Endothelial cell of umbilical vein (primary cell): ENCODE measurements at regions not wholly inside any gene's neighbourhood (a gene's known extent, or its start where the extent isn't known, plus 50 kb on each side); places are given as distances from the start of the nearest gene placed in this dataset.

Experiments
- BruUV-seq: library from RNA; stranded (reverse); fragments of 400-500 nt; replicated peaks from 2 replicates; lab custom pipeline; 2021; lab: Mats Ljungman, UMichigan
- CTCF ChIA-PET: fragments of 300-600, 350-600 bp; sonication (Branson Sonifier 250); formaldehyde crosslinking; loops from one replicate; lab custom pipeline; 2021; ENCODE audit warnings: antibody characterized with exemption, inconsistent platforms; lab: Charles Lee
- POLR2A ChIA-PET: fragments of 300-600, 350-600 bp; sonication (Branson Sonifier 250); formaldehyde crosslinking; loops from one replicate; lab custom pipeline; 2021; ENCODE audit warnings: antibody characterized with exemption, inconsistent platforms; lab: Charles Lee
- DNase-seq: peaks from one replicate; pipeline ENCODE4 v3.0.0-alpha.2; 2011; ENCODE audit warnings: low read depth, low spot score
- FAIRE-seq: peaks from 2 replicates; lab custom pipeline; 2011; peaks lifted over from hg19 to GRCh38; lab: Jason Lieb, UNC
- H2AFZ ChIP-seq: 2 replicates; pipeline ENCODE4 v1.6.0; 2012; ENCODE audit warnings: low read depth, low read length, control low read depth, inconsistent platforms
- H3K27ac ChIP-seq: 2 replicates; pipeline ENCODE4 v1.5.1; 2011; ENCODE audit warnings: low read depth, mild to moderate bottlenecking, control low read depth, low read length, moderate library complexity; ENCODE audit not compliant: insufficient read depth
- H3K27me3 ChIP-seq, 2 experiments: 2 replicates each; pipeline versions ENCODE4 v1.6.0 to v1.6.1; 2011; ENCODE audit warnings: low read length in 2 of 2, mixed read lengths in 1 of 2; ENCODE audit not compliant: control insufficient read depth in 2 of 2, insufficient read depth in 2 of 2
- H3K36me3 ChIP-seq, 2 experiments: 2 replicates in 1 of 2; 3 replicates in 1 of 2; pipeline ENCODE4 v1.5.1; 2011; ENCODE audit warnings: low read length in 2 of 2, mild to moderate bottlenecking in 1 of 2, moderate library complexity in 1 of 2; ENCODE audit not compliant: control insufficient read depth in 2 of 2, insufficient read depth in 2 of 2; ENCODE audit errors: extremely low read depth in 1 of 2
- H3K4me1 ChIP-seq: 3 replicates; pipeline ENCODE4 v1.5.1; 2011; ENCODE audit warnings: mild to moderate bottlenecking, low read length; ENCODE audit not compliant: control insufficient read depth, insufficient read depth; ENCODE audit errors: extremely low read depth
- H3K4me2 ChIP-seq: 2 replicates; pipeline ENCODE4 v1.6.1; 2011; ENCODE audit warnings: low read length, control low read depth, mixed read lengths; ENCODE audit not compliant: insufficient read depth
- H3K4me3 ChIP-seq, 3 experiments: fragments of 200-600 bp in 1 of 3; sonication (generic), shearing (Covaris generic) in 1 of 3; replicated peaks in 1 of 3; 2 replicates each; pipeline ENCODE4 v1.5.1; 2011 to 2016; ENCODE audit warnings: control low read depth in 3 of 3, low read length in 3 of 3, mild to moderate bottlenecking in 2 of 3, inconsistent platforms in 1 of 3, low read depth in 1 of 3, moderate library complexity in 1 of 3; ENCODE audit not compliant: insufficient read depth in 1 of 3
- H3K79me2 ChIP-seq: 2 replicates; pipeline ENCODE4 v1.6.0; 2012; ENCODE audit warnings: low read length, inconsistent platforms; ENCODE audit not compliant: control insufficient read depth, insufficient read depth
- H3K9ac ChIP-seq: replicated peaks from 2 replicates; pipeline ENCODE3; 2011; ENCODE audit warnings: low read length, control low read depth; ENCODE audit not compliant: insufficient read depth; ENCODE audit errors: extremely low read depth
- H3K9me1 ChIP-seq: replicated peaks from 3 replicates; pipeline ENCODE4 v1.6.0; 2011; ENCODE audit warnings: mild to moderate bottlenecking, low read length; ENCODE audit not compliant: control insufficient read depth, insufficient read depth; ENCODE audit errors: extremely low read depth
- H3K9me3 ChIP-seq: replicated peaks from 2 replicates; pipeline ENCODE4 v1.5.1; 2012; ENCODE audit warnings: low read length, inconsistent platforms; ENCODE audit not compliant: control insufficient read depth, insufficient read depth
- H4K20me1 ChIP-seq: replicated peaks from 2 replicates; pipeline ENCODE3; 2011; ENCODE audit warnings: mild to moderate bottlenecking, low read length; ENCODE audit not compliant: control insufficient read depth, insufficient read depth; ENCODE audit errors: extremely low read depth
- CTCF ChIP-seq, 2 donors: IDR thresholded peaks; 1 replicate in 1 of 2; 2 replicates in 1 of 2; pipeline ENCODE4 v1.5.1; 2011; ENCODE audit warnings: low read length in 2 of 2, mild to moderate bottlenecking in 2 of 2, moderate library complexity in 2 of 2, control low read depth in 1 of 2, inconsistent platforms in 1 of 2, low read depth in 1 of 2; ENCODE audit not compliant: insufficient read depth in 1 of 2; ENCODE audit errors: extremely low read depth in 1 of 2
- EZH2 ChIP-seq: IDR thresholded peaks from 2 replicates; pipeline ENCODE4 v1.6.1; 2012; ENCODE audit warnings: borderline replicate concordance, low read depth, mild to moderate bottlenecking, moderate library complexity, low read length, inconsistent platforms; ENCODE audit not compliant: severe bottlenecking
- FOS ChIP-seq: IDR thresholded peaks from 2 replicates; pipeline ENCODE4 v1.6.1; 2011; ENCODE audit warnings: mild to moderate bottlenecking, low read length, moderate library complexity, borderline replicate concordance; ENCODE audit not compliant: insufficient read depth
- GATA2 ChIP-seq: IDR thresholded peaks from 2 replicates; pipeline ENCODE4 v1.7.0; 2011; ENCODE audit warnings: low read depth, mild to moderate bottlenecking, moderate library complexity, mixed read lengths, low read length; ENCODE audit not compliant: insufficient read length, insufficient read depth
- JUN ChIP-seq: IDR thresholded peaks from 2 replicates; pipeline ENCODE4 v1.6.1; 2011; ENCODE audit warnings: borderline replicate concordance, low read depth; ENCODE audit not compliant: insufficient read length, insufficient read depth
- MAX ChIP-seq: IDR thresholded peaks from 2 replicates; pipeline ENCODE4 v1.6.1; 2011; ENCODE audit not compliant: insufficient read depth, insufficient read length
- MYC ChIP-seq: IDR thresholded peaks from one replicate; pipeline ENCODE4 v1.6.1; 2011; ENCODE audit warnings: mild to moderate bottlenecking, low read depth, low read length
- POLR2A ChIP-seq: IDR thresholded peaks from 2 replicates; pipeline ENCODE4 v1.6.1; 2012; ENCODE audit warnings: low read depth, mild to moderate bottlenecking, control low read depth, low read length
- POLR2AphosphoS5 ChIP-seq: IDR thresholded peaks from 2 replicates; pipeline ENCODE4 v1.6.1; 2012; ENCODE audit warnings: low read depth, mild to moderate bottlenecking, control low read depth, low read length, moderate library complexity; ENCODE audit not compliant: insufficient read depth
- dilution Hi-C: fragments of 300-500 bp; cut with MboI; formaldehyde crosslinking; loops from one replicate; pipeline ENCODE4 v1.15.0; 2019; ENCODE audit warnings: low sequenced_read_pairs; ENCODE audit not compliant: extremely low pct_ligation_motif_present
- intact Hi-C: fragments of 100-400 bp; cut with micrococcal nuclease; formaldehyde crosslinking; loops from one replicate; pipeline ENCODE4 v1.10.0; 2022

DNA sequence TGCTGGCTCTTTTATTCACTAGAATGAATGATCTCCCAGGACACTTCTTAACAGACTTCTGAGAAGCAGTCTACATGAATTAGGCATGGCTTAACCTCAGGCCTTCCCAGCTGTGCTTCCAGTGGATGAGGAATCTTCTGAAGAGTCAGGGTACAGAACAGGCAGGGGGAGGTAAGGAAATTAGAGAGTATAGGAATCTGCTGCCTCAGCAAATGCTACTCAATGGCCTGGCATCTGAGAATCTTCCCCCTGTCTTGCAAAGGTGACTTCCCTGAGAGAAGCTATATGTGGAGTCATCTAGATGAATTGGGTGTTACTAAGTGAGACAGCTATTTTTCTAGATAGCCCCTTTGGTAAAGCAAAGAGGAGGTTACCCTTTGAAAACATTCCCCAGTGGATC is 496.2 kb upstream of the CCDC196 start:
- dilution Hi-C loops: no loop called here
- Histone ChIP-seq H3K79me2 (no peaks in the 10 kb centered on the region), H3K4me3 (no peak overlapping the region), H4K20me1 (no peaks in the 10 kb centered on the region), H3K9me1 (no peaks in the 10 kb centered on the region), H3K4me1 (no peaks in the 10 kb centered on the region), H3K9me3 (no peaks in the 10 kb centered on the region), H3K4me2 (no peak overlapping the region), H3K27ac (no peak overlapping the region), H3K27me3 (no peaks in the 10 kb centered on the region), H3K9ac (no peak overlapping the region), H3K36me3 (no peaks in the 10 kb centered on the region), H2AFZ (no peak overlapping the region)
- no peak for DNase-seq
- BruUV-seq: no TSS peak
- CTCF ChIA-PET: interaction anchor here (1.4 kb wide), 1 partner anchor 29 kb away, joined by 4 read pairs; no protein-coding TSS in a partner anchor
- no peak for FAIRE-seq
- intact Hi-C loops: no loop called here
- POLR2A ChIA-PET: no interaction called here
- TF ChIP-seq MYC (no peak), FOS (no peak), JUN (no peak), MAX (no peak), GATA2 (no peak), EZH2 (no peak), POLR2A (no peak), POLR2AphosphoS5 (no peak), CTCF (IDR thresholded peaks at IDR 0.05; ENCODE audit: extremely low read depth in 1 of 2, insufficient read depth in 1 of 2, low read depth in 1 of 2, low read length in 2 of 2) (no peak)
